Lower leg skin (tissue), 4 donors: ENCODE measurements at regions not wholly inside any gene's neighbourhood (a gene's known extent, or its start where the extent isn't known, plus 50 kb on each side); places are given as distances from the start of the nearest gene placed in this dataset.

ENCODE experiments used
- DNase-seq, 2 donors: peaks; one replicate each; pipeline ENCODE4 v3.0.0-alpha.2; 2019; ENCODE audit warnings: low spot score in 2 of 2
- H3K4me3 ChIP-seq: fragments of 200-600 bp; sonication (generic); 2 replicates; pipeline ENCODE4 v1.5.1; 2017; ENCODE audit warnings: mild to moderate bottlenecking, low read depth; ENCODE audit not compliant: poor library complexity, severe bottlenecking
- CTCF ChIP-seq, 3 donors: fragments of 450-650 bp; IDR thresholded peaks; one replicate each; pipeline ENCODE4 v1.5.1; 2016; ENCODE audit warnings: antibody characterized with exemption in 3 of 3, mild to moderate bottlenecking in 3 of 3, moderate library complexity in 2 of 3
- POLR2A ChIP-seq, 2 donors: fragments of 450-650 bp; IDR thresholded peaks; one replicate each; pipeline ENCODE4 v1.6.1; 2016 to 2017; ENCODE audit warnings: antibody characterized with exemption in 2 of 2, mild to moderate bottlenecking in 1 of 2, moderate library complexity in 1 of 2
- WGBS, 2 donors: methylation state at CpG; one replicate each; pipeline ENCODE4 v1.1.5; 2018; 5-methylcytosine and 5-hydroxymethylcytosine counted together
- intact Hi-C: fragments of 100-400 bp; cut with DNase I; formaldehyde crosslinking; loops from one replicate; pipeline ENCODE4 v1.15.0; 2023; ENCODE audit warnings: low total_unique reads

- TF ChIP-seq CTCF (IDR thresholded peaks at IDR 0.05) (no peak), POLR2A (IDR thresholded peaks at IDR 0.05) (no peak)
- 91% methylated on average over 5 of the region's 5 CpGs for WGBS, 2 donors
- DNase-seq: no peak
- intact Hi-C loops: no loop called here
- H3K4me3 ChIP-seq: no peak overlapping the region
These were observed 125.2 kb downstream of the EDN3 start for GRCh38 chr20:59425572-59425971.

- TF ChIP-seq POLR2A (IDR thresholded peaks at IDR 0.05) (no peak), CTCF (IDR thresholded peaks at IDR 0.05) (no peak)
- no peak for DNase-seq
- intact Hi-C loops: no loop called here
- no peak overlapping the region for H3K4me3 ChIP-seq
These were observed 127.6 kb downstream of the EDN3 start for GRCh38 chr20:59428006-59428405.

- DNase-seq: peak in 1 of 2 donors; percentile 57
- intact Hi-C loops: no loop called here
- TF ChIP-seq POLR2A (IDR thresholded peaks at IDR 0.05): no peak
- TF ChIP-seq CTCF (IDR thresholded peaks at IDR 0.05): no peak
- H3K4me3 ChIP-seq: no peak overlapping the region
- 30 to 54% methylated on average over 13 of the region's 13 CpGs for whole genome bisulfite sequencing, 2 donors
These were observed 128.2 kb downstream of the EDN3 start for GRCh38 chr20:59428441-59429205.

- 42 to 47% methylated on average over 9 of the region's 9 CpGs for WGBS, 2 donors
- no peak overlapping the region for H3K4me3 ChIP-seq
- DNase-seq: peak in 1 of 2 donors; percentile 36
- no peak for TF ChIP-seq CTCF (IDR thresholded peaks at IDR 0.05)
- TF ChIP-seq POLR2A (IDR thresholded peaks at IDR 0.05): no peak
- intact Hi-C loops: no loop called here
These were observed 129.0 kb downstream of the EDN3 start for GRCh38 chr20:59429396-59429795.

GRCh38 chr20:59431014-59431413, 130.6 kb downstream of the EDN3 start:
- TF ChIP-seq CTCF (IDR thresholded peaks at IDR 0.05) (no peak), POLR2A (IDR thresholded peaks at IDR 0.05) (no peak)
- no peak for DNase-seq
- 44 to 47% methylated on average over 2 of the region's 2 CpGs for WGBS, 2 donors
- no peak overlapping the region for H3K4me3 ChIP-seq
- intact Hi-C loops: no loop called here

GRCh38 chr20:59434960-59435359, 134.5 kb downstream of the EDN3 start:
- no peak overlapping the region for H3K4me3 ChIP-seq
- WGBS, 2 donors: 79 to 81% methylated on average over 2 of the region's 2 CpGs
- intact Hi-C loops: no loop called here
- TF ChIP-seq CTCF (IDR thresholded peaks at IDR 0.05) (no peak), POLR2A (IDR thresholded peaks at IDR 0.05) (no peak)
- no peak for DNase-seq
